ENCODE measurements at regions not wholly inside any gene's neighbourhood (a gene's known extent, or its start where the extent isn't known, plus 50 kb on each side); places are given as distances from the start of the nearest gene placed in this dataset.
"Not testable (repeated sequence)": the region's sequence is repeated elsewhere in the genome, so short reads cannot be mapped to it uniquely, and the experiment has no call there.

GRCh38 chr12:72995616-72996015 is 723.4 kb downstream of the TRHDE start:
- H3K4me1 Mint-ChIP-seq, result no peaks in the 10 kb centered on the region
- H3K27me3 Mint-ChIP-seq, result no peaks in the 10 kb centered on the region
- ATAC-seq (ENCODE audit: low read depth) (no peak), DNase-seq (no peak)
- CTCF ChIA-PET, result no interaction called here
- no peaks in the 10 kb centered on the region for H3K36me3 Mint-ChIP-seq (ENCODE audit: low read depth)
- POLR2A ChIA-PET, result no interaction called here
- TF ChIP-seq, protein P1, sequence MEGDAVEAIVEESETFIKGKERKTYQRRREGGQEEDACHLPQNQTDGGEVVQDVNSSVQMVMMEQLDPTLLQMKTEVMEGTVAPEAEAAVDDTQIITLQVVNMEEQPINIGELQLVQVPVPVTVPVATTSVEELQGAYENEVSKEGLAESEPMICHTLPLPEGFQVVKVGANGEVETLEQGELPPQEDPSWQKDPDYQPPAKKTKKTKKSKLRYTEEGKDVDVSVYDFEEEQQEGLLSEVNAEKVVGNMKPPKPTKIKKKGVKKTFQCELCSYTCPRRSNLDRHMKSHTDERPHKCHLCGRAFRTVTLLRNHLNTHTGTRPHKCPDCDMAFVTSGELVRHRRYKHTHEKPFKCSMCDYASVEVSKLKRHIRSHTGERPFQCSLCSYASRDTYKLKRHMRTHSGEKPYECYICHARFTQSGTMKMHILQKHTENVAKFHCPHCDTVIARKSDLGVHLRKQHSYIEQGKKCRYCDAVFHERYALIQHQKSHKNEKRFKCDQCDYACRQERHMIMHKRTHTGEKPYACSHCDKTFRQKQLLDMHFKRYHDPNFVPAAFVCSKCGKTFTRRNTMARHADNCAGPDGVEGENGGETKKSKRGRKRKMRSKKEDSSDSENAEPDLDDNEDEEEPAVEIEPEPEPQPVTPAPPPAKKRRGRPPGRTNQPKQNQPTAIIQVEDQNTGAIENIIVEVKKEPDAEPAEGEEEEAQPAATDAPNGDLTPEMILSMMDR (IDR thresholded peaks at IDR 0.05), result no peak
- intact Hi-C loops (cut with micrococcal nuclease), result no loop called here
- H3K27ac Mint-ChIP-seq, result no peak overlapping the region
- peaks cover 4% of the 10 kb centered on the region for H3K9me3 Mint-ChIP-seq
- H3K4me3 Mint-ChIP-seq, result no peak overlapping the region

DNA sequence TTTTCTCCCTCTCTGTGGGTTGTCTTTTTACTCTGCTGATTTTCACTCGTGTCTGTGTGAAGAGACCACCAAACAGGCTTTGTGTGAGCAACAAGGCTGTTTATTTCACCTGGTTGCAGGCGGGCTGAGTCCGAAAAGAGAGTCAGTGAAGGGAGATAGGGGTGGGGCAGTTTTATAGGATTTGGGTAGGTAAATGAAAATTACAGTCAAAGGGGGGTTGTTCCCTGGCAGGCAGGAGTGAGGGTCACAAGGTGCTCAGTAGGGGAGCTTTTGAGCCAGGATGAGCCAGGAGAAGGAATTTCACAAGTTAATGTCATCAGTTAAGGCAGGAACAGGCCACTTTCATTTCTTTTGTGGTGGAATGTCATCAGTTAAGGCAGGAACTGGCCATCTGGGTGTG is 729.6 kb downstream of the TRHDE start:
- H3K9me3 Mint-ChIP-seq; H3K36me3 Mint-ChIP-seq (ENCODE audit: low read depth); ATAC-seq (ENCODE audit: low read depth); intact Hi-C loops (cut with micrococcal nuclease); H3K4me3 Mint-ChIP-seq; CTCF ChIA-PET; H3K4me1 Mint-ChIP-seq; H3K27ac Mint-ChIP-seq; POLR2A ChIA-PET; H3K27me3 Mint-ChIP-seq; DNase-seq: not testable (repeated sequence)

GRCh38 chr12:73002504-73002903 is 730.3 kb downstream of the TRHDE start:
- POLR2A ChIA-PET; ATAC-seq (ENCODE audit: low read depth); H3K27me3 Mint-ChIP-seq; H3K36me3 Mint-ChIP-seq (ENCODE audit: low read depth); DNase-seq; intact Hi-C loops (cut with micrococcal nuclease); H3K9me3 Mint-ChIP-seq; CTCF ChIA-PET; H3K4me1 Mint-ChIP-seq; H3K27ac Mint-ChIP-seq; H3K4me3 Mint-ChIP-seq: not testable (repeated sequence)

DNA sequence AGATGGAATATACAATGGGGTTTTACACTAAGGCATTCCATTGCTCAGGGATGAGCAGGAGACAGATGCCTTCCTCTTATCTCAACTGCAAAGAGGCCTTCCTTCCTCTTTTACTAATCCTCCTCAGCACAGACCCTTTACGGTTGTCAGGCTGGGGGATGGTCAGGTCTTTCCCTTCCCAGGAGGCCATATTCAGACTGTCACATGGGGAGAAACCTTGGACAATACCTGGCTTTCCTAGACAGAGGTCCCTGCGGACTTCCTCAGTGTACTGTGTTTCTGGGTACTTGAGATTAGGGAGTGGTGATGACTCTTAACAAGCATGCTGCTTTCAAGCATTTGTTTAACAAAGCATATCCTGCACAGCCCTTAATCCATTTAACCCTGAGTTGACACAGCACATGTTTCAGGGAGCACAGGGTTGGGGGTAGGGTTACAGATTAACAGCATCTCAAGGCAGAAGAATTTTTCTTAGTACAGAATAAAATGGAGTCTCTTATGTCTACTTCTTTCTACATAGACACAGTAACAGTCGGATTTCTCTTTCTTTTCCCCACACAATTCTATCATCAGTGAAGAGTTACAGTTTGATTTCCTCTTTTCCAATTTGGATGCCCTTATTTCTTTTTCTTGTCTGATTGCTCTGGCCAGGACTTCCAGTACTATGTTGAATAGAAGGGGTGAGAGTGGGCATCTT is 737.1 kb downstream of the TRHDE start:
- H3K36me3 Mint-ChIP-seq (ENCODE audit: low read depth); ATAC-seq (ENCODE audit: low read depth); CTCF ChIA-PET; H3K4me1 Mint-ChIP-seq; intact Hi-C loops (cut with micrococcal nuclease); H3K4me3 Mint-ChIP-seq; H3K27ac Mint-ChIP-seq; POLR2A ChIA-PET; DNase-seq; H3K9me3 Mint-ChIP-seq; H3K27me3 Mint-ChIP-seq: not testable (repeated sequence)

DNA sequence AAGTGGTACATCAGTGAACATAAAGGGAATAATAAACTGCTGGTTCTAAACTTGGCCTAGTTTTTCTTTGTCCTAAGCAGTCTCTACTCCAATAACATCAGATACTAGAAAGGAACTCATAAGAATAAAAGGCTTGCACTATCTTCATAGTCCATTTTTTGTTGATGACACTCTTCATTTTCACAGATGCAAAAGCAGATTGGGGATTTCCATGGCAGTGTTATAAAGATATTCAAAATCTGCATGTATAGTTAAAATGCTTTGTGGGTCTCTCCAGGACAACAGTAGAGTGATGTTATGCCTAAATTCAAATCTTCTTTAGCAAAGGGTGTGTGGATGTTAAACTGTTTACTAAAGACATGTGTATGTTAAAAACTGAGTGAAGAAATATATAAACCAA is 745.8 kb downstream of the TRHDE start:
- CTCF ChIA-PET, result no interaction called here
- DNase-seq (no peak), ATAC-seq (ENCODE audit: low read depth) (no peak)
- TF ChIP-seq, protein P1 (IDR thresholded peaks at IDR 0.05), result no peak
- Mint-ChIP-seq H3K4me3 (no peak overlapping the region), H3K36me3 (ENCODE audit: low read depth) (no peaks in the 10 kb centered on the region), H3K27ac (no peak overlapping the region), H3K4me1 (no peaks in the 10 kb centered on the region), H3K9me3 (peaks cover 5% of the 10 kb centered on the region), H3K27me3 (no peaks in the 10 kb centered on the region)
- POLR2A ChIA-PET, result no interaction called here
- intact Hi-C loops (cut with micrococcal nuclease), result no loop called here

- H3K4me3 Mint-ChIP-seq, result no peak overlapping the region
- H3K27me3 Mint-ChIP-seq, result no peaks in the 10 kb centered on the region
- ChIA-PET POLR2A (no interaction called here), CTCF (no interaction called here)
- ATAC-seq (ENCODE audit: low read depth), result no peak
- H3K9me3 Mint-ChIP-seq, result peaks cover 2% of the 10 kb centered on the region
- intact Hi-C loops (cut with micrococcal nuclease), result no loop called here
- H3K27ac Mint-ChIP-seq, result no peak overlapping the region
- DNase-seq, result no peak
- TF ChIP-seq, protein P1 (IDR thresholded peaks at IDR 0.05), result no peak
- no peaks in the 10 kb centered on the region for H3K36me3 Mint-ChIP-seq (ENCODE audit: low read depth)
- no peaks in the 10 kb centered on the region for H3K4me1 Mint-ChIP-seq
Observed at GRCh38 chr12:73053893-73054292, 781.7 kb downstream of the TRHDE start.

DNA sequence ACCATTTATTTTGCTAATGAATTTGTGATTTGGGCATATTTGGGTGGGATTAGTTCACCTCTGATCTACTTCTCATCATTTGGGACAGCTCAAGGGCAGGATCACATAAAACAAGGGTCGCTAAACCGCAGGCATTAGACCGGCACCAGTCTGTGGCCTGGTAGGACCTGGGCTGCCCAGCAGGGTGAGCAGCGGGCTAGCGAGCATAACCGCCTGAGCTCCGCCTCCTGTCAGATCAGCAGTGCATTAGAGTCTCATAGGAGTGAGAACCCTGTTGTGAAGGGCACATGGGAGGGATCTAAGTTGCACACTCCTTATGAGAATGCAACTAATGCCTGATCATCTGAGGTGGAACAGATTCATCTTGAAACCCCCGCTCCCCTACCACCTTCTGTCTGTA is 785.3 kb downstream of the TRHDE start:
- CTCF ChIA-PET, result no interaction called here
- Mint-ChIP-seq H3K27ac (no peak overlapping the region), H3K9me3 (peaks cover 5% of the 10 kb centered on the region), H3K4me3 (no peak overlapping the region), H3K36me3 (ENCODE audit: low read depth) (no peaks in the 10 kb centered on the region), H3K4me1 (no peaks in the 10 kb centered on the region), H3K27me3 (no peaks in the 10 kb centered on the region)
- TF ChIP-seq, protein P1 (IDR thresholded peaks at IDR 0.05), result no peak
- POLR2A ChIA-PET, result no interaction called here
- ATAC-seq (ENCODE audit: low read depth) (no peak), DNase-seq (no peak)
- intact Hi-C loops (cut with micrococcal nuclease), result no loop called here

Data from activated B cell treated with CpG ODN at 0.5 μM for 24 hours (primary cell).